OCI-LY3 (cell line): ENCODE measurements at regions not wholly inside any gene's neighbourhood (a gene's known extent, or its start where the extent isn't known, plus 50 kb on each side); places are given as distances from the start of the nearest gene placed in this dataset.

Experiments
- H2AFZ ChIP-seq: fragments of 200-600, 300-600 bp; shearing (Covaris generic); 2 replicates; pipeline ENCODE4 v1.6.0; 2014; ENCODE audit warnings: antibody characterized with exemption, low read depth, low read length
- H3K27ac ChIP-seq: fragments of 200-600, 300-600 bp; sonication (generic); 2 replicates; pipeline ENCODE4 v1.5.1; 2014; ENCODE audit warnings: mild to moderate bottlenecking, low read length, moderate library complexity, mixed read lengths
- H3K27me3 ChIP-seq: fragments of 200-600, 300-600 bp; sonication (generic); 2 replicates; pipeline ENCODE4 v1.6.1; 2014; ENCODE audit warnings: low read depth, low read length, mixed read lengths
- H3K36me3 ChIP-seq: fragments of 200-600, 300-600 bp; sonication (generic); replicated peaks from 2 replicates; pipeline ENCODE3; 2014; ENCODE audit warnings: low read depth, low read length, mixed read lengths
- H3K4me1 ChIP-seq: fragments of 300-600, 200-600 bp; sonication (generic); 2 replicates; pipeline ENCODE4 v1.6.1; 2014; ENCODE audit warnings: low read length, mixed read lengths
- H3K4me2 ChIP-seq: fragments of 200-600, 300-600 bp; sonication (generic); 2 replicates; pipeline ENCODE4 v1.6.1; 2014; ENCODE audit warnings: low read length, mixed read lengths
- H3K4me3 ChIP-seq: fragments of 300-600, 200-600 bp; sonication (generic); 2 replicates; pipeline ENCODE4 v1.5.1; 2014; ENCODE audit warnings: antibody characterized with exemption, mild to moderate bottlenecking, low read length, moderate library complexity
- H3K79me2 ChIP-seq: fragments of 300-600, 200-600 bp; shearing (Covaris generic); 2 replicates; pipeline ENCODE4 v1.6.1; 2014; ENCODE audit warnings: mild to moderate bottlenecking, low read length, mixed read lengths
- H3K9ac ChIP-seq: fragments of 300-600, 200-600 bp; shearing (Covaris generic); 2 replicates; pipeline ENCODE4 v1.6.0; 2014; ENCODE audit warnings: mild to moderate bottlenecking, low read length, moderate library complexity
- H3K9me3 ChIP-seq: fragments of 200-600, 300-600 bp; shearing (Covaris generic); 2 replicates; pipeline ENCODE4 v1.6.1; 2014; ENCODE audit warnings: low read length, mixed read lengths; ENCODE audit not compliant: insufficient read depth
- H4K20me1 ChIP-seq: fragments of 200-600, 300-600 bp; sonication (generic); 2 replicates; pipeline ENCODE4 v1.6.1; 2016; ENCODE audit warnings: low read length, mixed read lengths; ENCODE audit not compliant: insufficient read depth
- EZH2phosphoT487 ChIP-seq: fragments of 200-600 bp; shearing (Covaris generic); IDR thresholded peaks from 2 replicates; pipeline ENCODE4 v1.6.1; 2018; ENCODE audit warnings: antibody characterized with exemption, mixed run types, low read depth
- TF ChIP-seq, protein P1 (sequence below): fragments of 200-600, 300-600 bp; sonication (generic); IDR thresholded peaks from 2 replicates; pipeline ENCODE4 v1.5.1; 2014; ENCODE audit warnings: antibody characterized with exemption, low read length, low read depth

DNA sequence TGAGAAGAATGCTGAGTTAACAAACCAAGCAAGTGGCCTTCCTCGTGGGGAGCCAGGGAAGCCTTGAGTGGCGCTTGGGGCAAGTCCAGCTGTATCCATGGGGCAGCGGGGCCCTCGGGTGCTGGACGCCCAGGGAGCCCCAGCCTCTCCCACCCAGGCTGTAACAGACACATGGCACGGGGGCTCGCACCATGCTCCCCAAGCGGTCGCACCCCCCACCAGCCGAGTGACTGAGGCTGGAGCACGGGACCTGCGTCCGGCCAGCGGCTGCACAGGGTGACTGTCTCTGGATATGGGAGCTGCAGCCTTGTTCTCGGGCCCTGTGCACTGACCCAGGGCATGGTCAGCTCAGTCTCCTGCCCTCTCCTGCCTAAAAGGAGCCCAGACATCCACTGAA, 53.9 kb upstream of the ACTRT2 start:
- H3K9me3 ChIP-seq = no peaks in the 10 kb centered on the region
- H3K27ac ChIP-seq = no peak overlapping the region
- no peaks in the 10 kb centered on the region for H3K79me2 ChIP-seq
- no peaks in the 10 kb centered on the region for H4K20me1 ChIP-seq
- no peak overlapping the region for H3K4me3 ChIP-seq
- TF ChIP-seq, protein P1, sequence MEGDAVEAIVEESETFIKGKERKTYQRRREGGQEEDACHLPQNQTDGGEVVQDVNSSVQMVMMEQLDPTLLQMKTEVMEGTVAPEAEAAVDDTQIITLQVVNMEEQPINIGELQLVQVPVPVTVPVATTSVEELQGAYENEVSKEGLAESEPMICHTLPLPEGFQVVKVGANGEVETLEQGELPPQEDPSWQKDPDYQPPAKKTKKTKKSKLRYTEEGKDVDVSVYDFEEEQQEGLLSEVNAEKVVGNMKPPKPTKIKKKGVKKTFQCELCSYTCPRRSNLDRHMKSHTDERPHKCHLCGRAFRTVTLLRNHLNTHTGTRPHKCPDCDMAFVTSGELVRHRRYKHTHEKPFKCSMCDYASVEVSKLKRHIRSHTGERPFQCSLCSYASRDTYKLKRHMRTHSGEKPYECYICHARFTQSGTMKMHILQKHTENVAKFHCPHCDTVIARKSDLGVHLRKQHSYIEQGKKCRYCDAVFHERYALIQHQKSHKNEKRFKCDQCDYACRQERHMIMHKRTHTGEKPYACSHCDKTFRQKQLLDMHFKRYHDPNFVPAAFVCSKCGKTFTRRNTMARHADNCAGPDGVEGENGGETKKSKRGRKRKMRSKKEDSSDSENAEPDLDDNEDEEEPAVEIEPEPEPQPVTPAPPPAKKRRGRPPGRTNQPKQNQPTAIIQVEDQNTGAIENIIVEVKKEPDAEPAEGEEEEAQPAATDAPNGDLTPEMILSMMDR = no peak
- TF ChIP-seq EZH2phosphoT487 = no peak
- no peaks in the 10 kb centered on the region for H3K4me1 ChIP-seq
- H2AFZ ChIP-seq = no peak overlapping the region
- no peak overlapping the region for H3K4me2 ChIP-seq
- no peaks in the 10 kb centered on the region for H3K36me3 ChIP-seq
- no peak overlapping the region for H3K9ac ChIP-seq
- H3K27me3 ChIP-seq = no peaks in the 10 kb centered on the region

DNA sequence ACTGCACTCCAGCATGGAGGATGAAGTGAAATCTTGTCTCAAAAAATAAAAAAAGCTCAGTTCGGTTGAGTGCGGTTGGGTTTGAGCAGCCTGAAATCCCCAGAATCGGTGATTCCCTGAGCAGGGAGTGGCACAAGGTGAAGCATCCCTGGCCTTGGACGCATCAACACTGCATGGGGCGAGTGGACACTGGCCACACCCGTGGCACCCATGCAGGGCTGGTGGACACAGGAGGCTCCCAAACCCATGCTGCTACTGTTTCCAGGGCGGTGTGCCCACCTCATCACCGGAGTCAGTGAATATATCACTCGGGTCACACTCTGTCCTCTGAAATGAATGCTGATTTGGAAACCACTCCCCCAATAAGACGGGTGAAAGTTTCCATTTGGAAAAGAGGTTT, 53.4 kb upstream of the ACTRT2 start:
- H3K27ac ChIP-seq = no peak overlapping the region
- no peak overlapping the region for H2AFZ ChIP-seq
- no peaks in the 10 kb centered on the region for H3K9me3 ChIP-seq
- H3K27me3 ChIP-seq = no peaks in the 10 kb centered on the region
- H3K4me3 ChIP-seq = no peak overlapping the region
- H3K79me2 ChIP-seq = no peaks in the 10 kb centered on the region
- H4K20me1 ChIP-seq = no peaks in the 10 kb centered on the region
- TF ChIP-seq EZH2phosphoT487 = no peak
- TF ChIP-seq, protein P1 = no peak
- H3K4me1 ChIP-seq = no peaks in the 10 kb centered on the region
- no peak overlapping the region for H3K4me2 ChIP-seq
- no peak overlapping the region for H3K9ac ChIP-seq
- no peaks in the 10 kb centered on the region for H3K36me3 ChIP-seq

DNA sequence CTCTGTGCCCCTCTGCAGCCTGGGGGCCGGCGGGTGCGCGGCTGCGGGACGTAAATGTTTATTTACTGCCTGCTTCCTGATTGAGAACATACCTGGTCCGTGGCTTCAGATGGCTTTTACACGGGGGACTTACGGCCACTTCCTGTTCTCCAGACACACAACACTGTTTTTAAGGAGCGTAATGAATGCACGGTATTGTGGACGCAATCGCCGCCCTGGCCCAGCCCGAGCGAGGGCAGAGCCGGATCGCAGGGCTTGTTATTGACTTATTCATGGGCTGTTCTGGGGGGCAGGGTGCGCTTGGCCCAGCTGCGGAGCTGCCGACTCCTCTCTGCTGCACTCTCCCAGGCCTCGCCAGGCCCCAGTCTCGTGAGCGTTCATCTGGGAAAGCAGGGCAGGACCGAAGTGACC, 52.8 kb upstream of the ACTRT2 start:
- no peaks in the 10 kb centered on the region for H3K9me3 ChIP-seq
- no peak overlapping the region for H3K4me3 ChIP-seq
- TF ChIP-seq EZH2phosphoT487 = no peak
- TF ChIP-seq, protein P1 = no peak

DNA sequence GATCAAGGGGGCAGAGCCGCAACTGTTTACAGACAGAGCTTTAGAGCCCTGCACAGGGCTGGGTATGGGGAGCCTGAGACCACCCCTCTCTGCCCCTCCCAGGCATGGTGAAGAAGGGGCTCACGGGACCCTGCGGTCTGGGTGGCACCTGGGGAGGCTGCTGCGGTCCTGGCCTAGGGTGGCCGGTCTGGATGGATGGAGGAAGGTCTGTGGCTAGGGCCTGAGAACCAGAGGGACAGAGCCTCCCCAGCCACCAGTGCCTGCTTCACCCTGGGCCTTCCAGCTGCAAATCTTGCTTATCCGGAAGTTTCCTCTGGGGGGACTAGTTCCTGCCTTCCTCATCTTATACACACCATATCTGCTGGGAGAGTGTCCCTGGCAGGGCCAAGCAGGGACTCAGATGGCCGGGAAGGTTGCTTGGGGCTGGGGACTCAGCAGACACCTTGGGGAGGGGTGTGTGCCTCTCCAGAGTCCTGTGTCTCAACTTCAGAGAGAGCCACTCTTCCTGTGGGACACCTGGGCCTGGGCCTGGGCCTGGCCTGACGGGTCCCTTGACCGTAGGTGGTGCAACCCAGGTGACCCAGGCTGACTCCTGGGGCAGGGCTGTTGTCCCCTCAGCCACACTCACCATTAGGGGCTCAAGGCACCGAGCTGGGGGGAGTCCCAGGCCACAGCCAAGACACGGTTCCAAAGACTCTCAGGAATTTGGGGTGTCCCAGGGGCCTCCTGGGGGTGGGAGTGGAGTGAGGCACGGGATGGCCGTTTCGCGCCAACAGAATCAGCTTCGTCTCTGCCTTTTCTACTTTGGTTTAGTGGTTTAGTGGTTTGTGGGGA, 52.0 kb upstream of the ACTRT2 start:
- H3K4me1 ChIP-seq = no peaks in the 10 kb centered on the region
- TF ChIP-seq, protein P1 = no peak
- TF ChIP-seq EZH2phosphoT487 = no peak
- H3K27ac ChIP-seq = no peak overlapping the region
- H3K9ac ChIP-seq = no peak overlapping the region
- no peaks in the 10 kb centered on the region for H3K9me3 ChIP-seq
- no peak overlapping the region for H2AFZ ChIP-seq
- no peaks in the 10 kb centered on the region for H4K20me1 ChIP-seq
- no peak overlapping the region for H3K4me3 ChIP-seq
- H3K79me2 ChIP-seq = no peaks in the 10 kb centered on the region
- H3K27me3 ChIP-seq = no peaks in the 10 kb centered on the region
- H3K36me3 ChIP-seq = no peaks in the 10 kb centered on the region
- no peak overlapping the region for H3K4me2 ChIP-seq

More for the DNA sequence above, 52.8 kb upstream of the ACTRT2 start:
- Histone ChIP-seq H3K79me2 (no peaks in the 10 kb centered on the region), H3K27me3 (no peaks in the 10 kb centered on the region), H2AFZ (no peak overlapping the region), H3K4me2 (no peak overlapping the region), H3K9ac (no peak overlapping the region), H3K27ac (no peak overlapping the region), H3K4me1 (no peaks in the 10 kb centered on the region), H3K36me3 (no peaks in the 10 kb centered on the region), H4K20me1 (no peaks in the 10 kb centered on the region)
